Right lobe of liver (tissue), 6 donors: ENCODE measurements at regions not wholly inside any gene's neighbourhood (a gene's known extent, or its start where the extent isn't known, plus 50 kb on each side); places are given as distances from the start of the nearest gene placed in this dataset.

Experiments
- ATAC-seq, 4 donors: fragments of 200-7000 bp; cut with Tn5 transposase; one replicate each; pipeline ENCODE4 v1.9.1; 2020; ENCODE audit warnings: mild to moderate bottlenecking in 4 of 4, moderate library complexity in 4 of 4
- DNase-seq, 3 donors: peaks; one replicate each; pipeline ENCODE4 v3.0.0-alpha.2; 2020
- H3K27ac ChIP-seq, 3 donors: fragments of 200-600 bp; one replicate each; pipeline ENCODE4 v1.8.0; 2022
- H3K27me3 ChIP-seq, 2 donors: fragments of 200-600 bp; one replicate each; pipeline ENCODE4 v1.8.0; 2022
- H3K36me3 ChIP-seq, 4 donors: fragments of 200-600 bp; sonication (generic) in 1 of 4; one replicate each; pipeline versions ENCODE4 v1.5.1 to v1.8.0; 2017 to 2022; ENCODE audit warnings: control low read depth in 1 of 4
- H3K4me1 ChIP-seq, 4 donors: fragments of 200-600 bp; sonication (generic) in 1 of 4; one replicate each; pipeline versions ENCODE4 v1.5.1 to v1.8.0; 2017 to 2022; ENCODE audit warnings: control low read depth in 1 of 4
- H3K4me3 ChIP-seq, 3 donors: fragments of 200-600 bp; one replicate each; pipeline ENCODE4 v1.8.0; 2022
- H3K9me3 ChIP-seq, 4 donors: fragments of 200-600 bp; sonication (generic) in 1 of 4; one replicate each; pipeline versions ENCODE4 v1.5.1 to v1.8.0; 2017 to 2022; ENCODE audit warnings: control low read depth in 1 of 4
- POLR2A ChIP-seq: fragments of 450-650 bp; IDR thresholded peaks from one replicate; pipeline ENCODE4 v1.6.1; 2017; ENCODE audit warnings: antibody characterized with exemption, mild to moderate bottlenecking
- WGBS: methylation state at CpG from one replicate; pipeline ENCODE4 v1.1.6; 2018; ENCODE audit warnings: low coverage, low lambda C conversion rate; ENCODE audit not compliant: insufficient coverage; ENCODE audit errors: missing lambda C conversion rate; 5-methylcytosine and 5-hydroxymethylcytosine counted together
- intact Hi-C, 2 donors: fragments of 100-400 bp; cut with DNase I; formaldehyde crosslinking; loops; one replicate each; pipeline versions ENCODE4 v1.11.2 to v1.14.1; 2022
- TF ChIP-seq, protein P1 (sequence below), 4 donors: fragments of 200-600 bp in 3 of 4; fragments of 450-650 bp in 1 of 4; IDR thresholded peaks; one replicate each; pipeline versions ENCODE4 v1.5.1 to v1.8.0; 2016 to 2022; ENCODE audit warnings: antibody characterized with exemption in 4 of 4, mild to moderate bottlenecking in 2 of 4
- donor health status: DM: no; HTN: yes; CAD: no.
- donor health status: DM: no; HTN: no; CAD: no.
- donor health status: DM: no; HTN: no; CAD: no.
- donor health status: DM: no; HTN: yes; CAD: no.
- donor health status: DM: no; HTN: yes; CAD: no.

DNA sequence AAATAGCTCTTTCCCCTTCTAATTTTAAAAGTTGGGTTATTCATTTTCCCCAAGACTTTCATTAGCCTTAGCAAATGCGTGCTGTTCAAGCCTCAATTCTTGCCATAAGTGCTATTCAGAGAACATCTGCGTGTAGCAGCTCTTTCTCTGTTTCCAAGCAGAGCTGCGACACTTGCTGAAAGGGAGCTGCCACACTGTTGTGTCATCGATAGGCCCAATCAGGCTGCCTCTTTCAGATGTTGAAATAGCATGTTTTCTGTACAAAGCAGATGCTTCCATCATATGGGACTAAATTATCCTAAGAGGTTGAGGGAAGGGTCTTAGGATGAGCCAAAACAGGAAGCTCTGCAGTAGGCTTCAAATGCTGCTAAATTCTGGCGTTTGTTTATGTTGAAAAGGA, 220.9 kb upstream of the CDC14C start:
- 43% methylated on average over 5 of the region's 5 CpGs for WGBS

DNA sequence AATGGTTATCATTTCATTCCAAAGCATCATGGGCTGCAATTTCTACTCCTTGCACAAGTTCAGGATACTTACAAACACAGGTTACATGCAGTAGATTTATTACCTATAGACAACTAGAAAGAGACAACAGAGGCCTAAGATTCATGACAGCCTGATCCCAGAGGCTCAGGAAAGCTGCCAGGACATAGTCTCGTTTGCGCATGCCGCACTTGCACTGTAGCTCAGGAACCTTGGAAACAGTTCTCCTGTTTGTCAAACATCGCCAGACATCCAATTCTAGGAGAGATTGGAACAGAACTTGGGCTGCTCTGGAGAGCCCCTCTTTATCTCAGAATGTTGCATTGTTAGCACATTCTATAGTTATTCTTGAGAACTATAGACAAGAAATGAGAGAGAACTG, 216.2 kb upstream of the CDC14C start:
- no peaks in the 10 kb centered on the region for H3K36me3 ChIP-seq
- WGBS = 33% methylated on average over 4 of the region's 4 CpGs
- H3K4me3 ChIP-seq = no peak overlapping the region
- H3K4me1 ChIP-seq = no peaks in the 10 kb centered on the region
- intact Hi-C loops = no loop called here
- no peaks in the 10 kb centered on the region for H3K9me3 ChIP-seq
- no peak overlapping the region for H3K27ac ChIP-seq
- DNase-seq (no peak), ATAC-seq (no peak)
- no peaks in the 10 kb centered on the region for H3K27me3 ChIP-seq
- TF ChIP-seq POLR2A = no peak
- TF ChIP-seq, protein P1, sequence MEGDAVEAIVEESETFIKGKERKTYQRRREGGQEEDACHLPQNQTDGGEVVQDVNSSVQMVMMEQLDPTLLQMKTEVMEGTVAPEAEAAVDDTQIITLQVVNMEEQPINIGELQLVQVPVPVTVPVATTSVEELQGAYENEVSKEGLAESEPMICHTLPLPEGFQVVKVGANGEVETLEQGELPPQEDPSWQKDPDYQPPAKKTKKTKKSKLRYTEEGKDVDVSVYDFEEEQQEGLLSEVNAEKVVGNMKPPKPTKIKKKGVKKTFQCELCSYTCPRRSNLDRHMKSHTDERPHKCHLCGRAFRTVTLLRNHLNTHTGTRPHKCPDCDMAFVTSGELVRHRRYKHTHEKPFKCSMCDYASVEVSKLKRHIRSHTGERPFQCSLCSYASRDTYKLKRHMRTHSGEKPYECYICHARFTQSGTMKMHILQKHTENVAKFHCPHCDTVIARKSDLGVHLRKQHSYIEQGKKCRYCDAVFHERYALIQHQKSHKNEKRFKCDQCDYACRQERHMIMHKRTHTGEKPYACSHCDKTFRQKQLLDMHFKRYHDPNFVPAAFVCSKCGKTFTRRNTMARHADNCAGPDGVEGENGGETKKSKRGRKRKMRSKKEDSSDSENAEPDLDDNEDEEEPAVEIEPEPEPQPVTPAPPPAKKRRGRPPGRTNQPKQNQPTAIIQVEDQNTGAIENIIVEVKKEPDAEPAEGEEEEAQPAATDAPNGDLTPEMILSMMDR (IDR thresholded peaks at IDR 0.05) = no peak

More for the DNA sequence above, 220.9 kb upstream of the CDC14C start:
- Histone ChIP-seq H3K4me3 (no peak overlapping the region), H3K9me3 (no peaks in the 10 kb centered on the region), H3K27me3 (no peaks in the 10 kb centered on the region), H3K4me1 (no peaks in the 10 kb centered on the region), H3K36me3 (no peaks in the 10 kb centered on the region), H3K27ac (no peak overlapping the region)
- intact Hi-C loops = no loop called here
- ATAC-seq (no peak), DNase-seq (no peak)
- TF ChIP-seq, protein P1 (IDR thresholded peaks at IDR 0.05) = no peak
- no peak for TF ChIP-seq POLR2A

DNA sequence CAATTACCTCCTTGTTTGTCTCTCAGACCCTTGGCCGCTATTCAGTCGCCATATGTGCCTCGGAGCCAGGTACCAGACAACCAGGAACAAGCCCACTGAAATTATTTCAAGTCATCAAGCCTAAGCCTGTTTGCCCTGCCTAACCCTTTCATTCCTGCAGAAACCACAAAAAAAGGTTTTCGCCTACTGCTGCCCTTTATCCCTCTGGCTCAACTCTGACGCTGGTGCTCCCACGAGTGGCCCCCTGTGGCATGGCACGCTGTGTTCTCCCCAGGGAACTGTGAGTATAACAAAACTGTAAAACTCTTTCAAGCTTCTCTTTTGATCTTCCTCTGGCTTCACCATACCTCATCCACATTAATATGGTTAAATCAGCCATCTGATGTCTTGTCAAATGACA, 215.7 kb upstream of the CDC14C start:
- ATAC-seq (no peak), DNase-seq (no peak)
- no peak for TF ChIP-seq POLR2A
- TF ChIP-seq, protein P1 (IDR thresholded peaks at IDR 0.05) = no peak
- H3K27me3 ChIP-seq = no peaks in the 10 kb centered on the region
- intact Hi-C loops = no loop called here
- no peak overlapping the region for H3K27ac ChIP-seq
- H3K4me1 ChIP-seq = no peaks in the 10 kb centered on the region
- H3K36me3 ChIP-seq = no peaks in the 10 kb centered on the region
- H3K4me3 ChIP-seq = no peak overlapping the region
- WGBS = 33% methylated on average over 7 of the region's 7 CpGs
- H3K9me3 ChIP-seq = no peaks in the 10 kb centered on the region

DNA sequence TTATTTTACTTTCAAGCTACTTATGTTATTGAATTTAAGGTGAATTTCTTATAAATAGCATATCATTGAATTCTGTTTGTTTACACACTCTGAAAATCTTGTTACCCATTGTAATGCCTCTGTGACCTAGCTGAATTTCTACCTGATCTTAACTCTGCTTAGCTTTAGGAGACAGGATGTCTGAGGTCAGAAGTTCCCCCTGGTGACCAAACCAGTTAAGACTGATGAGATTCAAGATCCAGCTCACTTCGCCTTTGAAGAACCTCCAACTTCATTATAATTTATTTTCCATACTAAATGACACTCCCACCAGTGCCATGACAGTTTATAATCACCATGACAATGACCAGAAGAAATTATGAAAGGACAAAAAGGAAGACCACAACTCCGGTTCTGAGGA, 213.4 kb upstream of the CDC14C start:
- WGBS = 24% methylated on average over 2 of the region's 2 CpGs
- DNase-seq (no peak), ATAC-seq (no peak)
- Histone ChIP-seq H3K27me3 (no peaks in the 10 kb centered on the region), H3K36me3 (no peaks in the 10 kb centered on the region), H3K4me3 (no peak overlapping the region), H3K4me1 (no peaks in the 10 kb centered on the region), H3K27ac (no peak overlapping the region), H3K9me3 (no peaks in the 10 kb centered on the region)
- TF ChIP-seq, protein P1 (IDR thresholded peaks at IDR 0.05) = no peak
- TF ChIP-seq POLR2A = no peak
- intact Hi-C loops = no loop called here

DNA sequence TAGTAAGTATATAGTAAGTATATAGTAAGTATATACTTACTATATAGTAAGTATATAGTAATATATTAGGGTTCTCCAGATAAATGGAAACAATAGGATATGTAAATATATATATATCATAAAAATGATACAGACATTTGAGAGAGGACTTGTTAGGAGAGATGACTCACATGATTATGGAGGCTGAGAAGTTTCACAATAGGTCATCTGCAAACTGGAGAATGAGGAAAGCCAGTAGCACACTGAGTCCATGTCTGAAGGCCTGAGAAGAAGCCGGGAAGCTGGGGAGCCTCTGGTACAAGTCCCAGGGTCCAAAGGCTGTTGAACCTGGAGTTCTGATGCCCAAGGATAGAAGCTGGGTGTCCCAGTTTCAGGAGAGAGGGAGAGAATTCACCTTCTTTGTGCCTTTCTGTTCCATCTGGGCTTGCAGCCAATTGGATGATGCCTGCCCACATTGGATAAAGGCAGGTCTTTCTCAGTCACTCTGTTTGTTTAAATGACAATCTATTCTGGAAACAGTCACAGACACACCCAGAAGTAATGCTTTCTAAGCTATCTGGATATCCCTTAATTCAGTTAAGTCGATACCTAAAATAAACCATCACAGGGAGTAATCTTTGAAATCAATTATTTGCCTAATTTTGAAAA, 205.5 kb upstream of the CDC14C start:
- TF ChIP-seq, protein P1 (IDR thresholded peaks at IDR 0.05) = no peak
- TF ChIP-seq POLR2A = no peak
- no peaks in the 10 kb centered on the region for H3K27me3 ChIP-seq
- H3K9me3 ChIP-seq = no peaks in the 10 kb centered on the region
- no peak overlapping the region for H3K27ac ChIP-seq
- intact Hi-C loops = no loop called here
- no peaks in the 10 kb centered on the region for H3K4me1 ChIP-seq
- WGBS = 35% methylated on average over 1 of the region's 2 CpGs
- DNase-seq = no peak
- H3K36me3 ChIP-seq = no peaks in the 10 kb centered on the region
- no peak for ATAC-seq
- no peak overlapping the region for H3K4me3 ChIP-seq
